Cardiac septum (tissue), 1 donor: ENCODE measurements at regions not wholly inside any gene's neighbourhood (a gene's known extent, or its start where the extent isn't known, plus 50 kb on each side); places are given as distances from the start of the nearest gene placed in this dataset.

ENCODE experiments used
- DNase-seq: peaks from one replicate; pipeline ENCODE4 v3.0.0-alpha.2; 2020; ENCODE audit warnings: low spot score
- intact Hi-C: fragments of 100-400 bp; cut with DNase I; formaldehyde crosslinking; loops from one replicate; pipeline ENCODE4 v1.14.0; 2022
- donor health status: DM: no; HTN: no; CAD: no.

- DNase-seq = no peak
- intact Hi-C loops = no loop called here
Measured at GRCh38 chr2:240372101-240372500, 63.4 kb upstream of the GPC1 start.

GRCh38 chr2:240373289-240373885 is 62.1 kb upstream of the GPC1 start:
- no peak for DNase-seq
- intact Hi-C loops = no loop called here

- intact Hi-C loops = no loop called here
Measured at GRCh38 chr2:240374085-240374907, 61.2 kb upstream of the GPC1 start.

GRCh38 chr2:240375024-240375645 is 60.3 kb upstream of the GPC1 start:
- DNase-seq = no peak
- intact Hi-C loops = no loop called here

More at GRCh38 chr2:240374085-240374907, 61.2 kb upstream of the GPC1 start:
- peak; percentile 86 for DNase-seq

GRCh38 chr2:240376739-240377138 is 58.7 kb upstream of the GPC1 start:
- intact Hi-C loops = no loop called here
- no peak for DNase-seq

GRCh38 chr2:240377366-240377765 is 58.1 kb upstream of the GPC1 start:
- intact Hi-C loops = no loop called here

GRCh38 chr2:240379089-240379636 is 56.3 kb upstream of the GPC1 start:
- intact Hi-C loops = no loop called here
- DNase-seq = no peak

More at GRCh38 chr2:240377366-240377765, 58.1 kb upstream of the GPC1 start:
- no peak for DNase-seq

- intact Hi-C loops = no loop called here
- DNase-seq = no peak
Measured at GRCh38 chr2:240383099-240383758, 52.2 kb upstream of the GPC1 start.

- DNase-seq = peak; percentile 71
- intact Hi-C loops = no loop called here
Measured at GRCh38 chr2:240383871-240384700, 51.4 kb upstream of the GPC1 start.

- intact Hi-C loops = loop anchor here (5.0 kb wide), 1 partner anchor 47 kb away; no protein-coding TSS in a partner anchor
- DNase-seq = peak; percentile 69
Measured at GRCh38 chr2:240384711-240385450, 50.6 kb upstream of the GPC1 start.

- intact Hi-C loops = loop anchor here (5.0 kb wide), 1 partner anchor 47 kb away; no protein-coding TSS in a partner anchor
Measured at GRCh38 chr2:240385451-240386161, 49.9 kb upstream of the GPC1 start.

More at GRCh38 chr2:240385451-240386161, 49.9 kb upstream of the GPC1 start:
- peak; percentile 63 for DNase-seq
